Dendritic cell treated with granulocyte-macrophage colony-stimulating factor and Interleukin-4, amounts not matched to agents 40 ng/mL and 50 ng/mL, for 4 days (primary cell): ENCODE measurements at regions not wholly inside any gene's neighbourhood (a gene's known extent, or its start where the extent isn't known, plus 50 kb on each side); places are given as distances from the start of the nearest gene placed in this dataset.

Experiments used
- H3K27ac Mint-ChIP-seq: one replicate; pipeline ENCODE4 v1.8.0; 2022; ENCODE audit warnings: mild to moderate bottlenecking, mixed read lengths
- H3K27me3 Mint-ChIP-seq: one replicate; pipeline ENCODE4 v1.8.0; 2022; ENCODE audit warnings: mild to moderate bottlenecking, mixed read lengths
- H3K36me3 Mint-ChIP-seq: one replicate; pipeline ENCODE4 v1.8.0; 2022; ENCODE audit warnings: low read depth, mixed read lengths
- H3K4me1 Mint-ChIP-seq: one replicate; pipeline ENCODE4 v1.8.0; 2022; ENCODE audit warnings: low read depth, mixed read lengths
- H3K4me3 Mint-ChIP-seq: one replicate; pipeline ENCODE4 v1.8.0; 2022; ENCODE audit warnings: mild to moderate bottlenecking, moderate library complexity, mixed read lengths
- H3K9me3 Mint-ChIP-seq: one replicate; pipeline ENCODE4 v1.8.0; 2022; ENCODE audit warnings: mixed read lengths
- intact Hi-C: fragments of 100-400 bp; cut with micrococcal nuclease; formaldehyde crosslinking; loops from one replicate; pipeline ENCODE4 v1.15.0; 2022

DNA sequence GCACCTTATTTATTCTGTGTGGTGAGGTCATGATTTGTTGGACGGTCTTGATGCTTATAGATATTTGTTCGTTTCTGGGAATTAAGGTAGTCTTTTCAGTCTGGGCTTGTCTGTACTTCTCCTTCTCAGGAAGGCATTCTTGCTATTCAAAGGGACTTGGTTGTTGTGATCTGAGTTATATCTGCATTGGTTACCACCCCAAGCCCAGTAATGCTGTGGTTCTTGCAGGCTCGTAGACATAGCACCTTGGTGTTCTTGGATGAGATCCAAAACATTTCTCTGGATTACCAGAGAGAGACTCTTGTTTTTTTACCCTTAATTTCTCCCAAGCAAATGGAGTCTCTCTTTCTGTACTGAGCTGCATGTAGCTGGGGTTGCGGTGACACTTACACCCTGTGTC is 128.0 kb upstream of the CBLB start:
- peak overlapping the region; percentile 78 for H3K27ac Mint-ChIP-seq
- H3K4me3 Mint-ChIP-seq = no peak overlapping the region
- H3K4me1 Mint-ChIP-seq = peaks cover 6% of the 10 kb centered on the region
- H3K27me3 Mint-ChIP-seq = no peaks in the 10 kb centered on the region
- H3K36me3 Mint-ChIP-seq = no peaks in the 10 kb centered on the region
- intact Hi-C loops = no loop called here
- peaks cover 34% of the 10 kb centered on the region for H3K9me3 Mint-ChIP-seq

DNA sequence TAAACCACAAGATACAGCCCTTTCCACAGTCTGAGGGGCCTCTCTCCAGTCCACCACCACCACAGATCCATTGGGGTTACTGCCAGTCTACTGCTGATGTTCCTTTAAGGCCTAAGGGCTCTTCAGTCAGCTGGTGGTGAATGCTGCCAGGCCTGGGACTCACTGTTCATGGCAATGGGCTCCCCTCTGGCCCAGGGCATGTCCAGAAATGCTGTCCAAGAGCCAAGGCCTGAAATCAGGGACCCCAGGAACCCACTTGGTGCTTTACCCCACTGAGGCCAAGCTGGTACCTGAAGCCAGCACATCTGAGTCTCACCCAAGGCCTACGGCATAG is 128.6 kb upstream of the CBLB start:
- H3K27me3 Mint-ChIP-seq = no peaks in the 10 kb centered on the region
- peaks cover 6% of the 10 kb centered on the region for H3K4me1 Mint-ChIP-seq
- H3K4me3 Mint-ChIP-seq = no peak overlapping the region
- no peaks in the 10 kb centered on the region for H3K36me3 Mint-ChIP-seq
- peak overlapping the region; percentile 78 for H3K27ac Mint-ChIP-seq
- peaks cover 27% of the 10 kb centered on the region for H3K9me3 Mint-ChIP-seq
- intact Hi-C loops = no loop called here

DNA sequence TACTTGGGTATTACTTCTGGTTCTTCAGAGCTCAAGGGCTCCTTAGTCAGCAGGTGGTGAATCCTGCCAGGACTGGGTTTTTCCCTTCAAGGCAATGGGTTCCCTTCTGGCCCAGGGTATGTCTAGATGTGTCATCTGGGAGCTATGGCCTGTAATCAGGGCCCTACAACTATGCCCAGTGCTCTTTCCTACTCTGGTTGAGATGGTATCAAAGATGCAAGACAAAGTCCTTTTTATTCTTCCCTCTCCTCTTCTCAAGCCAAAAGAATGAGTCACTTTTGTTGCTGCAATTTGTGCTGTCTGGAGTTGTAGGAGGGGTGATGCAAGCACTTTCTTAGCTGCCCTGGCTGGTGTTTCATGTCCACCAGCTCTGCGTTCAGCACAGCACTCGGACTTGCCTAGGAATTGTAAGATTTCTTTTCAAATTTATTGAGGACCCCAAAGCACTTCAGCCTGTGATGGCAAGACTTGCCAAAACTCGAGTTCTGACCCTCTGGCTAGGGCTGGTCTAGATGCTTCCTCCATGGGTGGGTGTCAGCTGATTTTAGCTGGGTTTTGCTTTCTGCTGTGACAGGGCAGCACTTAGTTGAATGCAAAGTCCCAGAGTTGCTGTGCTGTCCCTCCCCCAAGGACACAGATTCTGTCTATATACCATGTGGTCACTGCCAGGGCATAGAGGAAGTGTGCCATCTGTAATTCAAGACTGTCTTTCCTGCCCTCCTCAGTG is 129.2 kb upstream of the CBLB start:
- Mint-ChIP-seq H3K9me3 (peaks cover 23% of the 10 kb centered on the region), H3K4me3 (no peak overlapping the region), H3K36me3 (no peaks in the 10 kb centered on the region), H3K4me1 (peaks cover 7% of the 10 kb centered on the region), H3K27me3 (no peaks in the 10 kb centered on the region), H3K27ac (peak overlapping the region; percentile 78)
- intact Hi-C loops = no loop called here

DNA sequence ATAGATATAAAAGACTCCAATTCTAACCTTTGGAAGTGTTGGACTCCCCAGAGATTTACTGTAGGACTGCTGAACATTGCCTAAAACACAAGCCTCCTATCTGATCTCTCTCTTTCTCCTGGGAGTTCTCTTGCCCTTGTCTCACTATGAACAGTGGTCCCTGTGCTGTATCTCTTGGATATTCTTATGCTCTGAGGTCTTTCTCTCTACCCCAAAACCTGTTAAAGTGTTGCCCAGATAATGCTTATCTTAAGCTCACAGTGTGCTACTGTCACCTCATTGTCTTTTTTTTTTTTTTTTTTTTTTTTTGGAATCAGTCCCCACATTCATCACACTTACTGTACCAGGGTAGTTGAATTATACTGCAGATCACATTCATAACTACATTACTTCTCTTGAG is 131.0 kb upstream of the CBLB start:
- intact Hi-C loops = no loop called here
- Mint-ChIP-seq H3K9me3 (peaks cover 23% of the 10 kb centered on the region), H3K27ac (peak overlapping the region; percentile 45), H3K27me3 (no peaks in the 10 kb centered on the region), H3K36me3 (no peaks in the 10 kb centered on the region), H3K4me1 (peaks cover 15% of the 10 kb centered on the region), H3K4me3 (no peak overlapping the region)

DNA sequence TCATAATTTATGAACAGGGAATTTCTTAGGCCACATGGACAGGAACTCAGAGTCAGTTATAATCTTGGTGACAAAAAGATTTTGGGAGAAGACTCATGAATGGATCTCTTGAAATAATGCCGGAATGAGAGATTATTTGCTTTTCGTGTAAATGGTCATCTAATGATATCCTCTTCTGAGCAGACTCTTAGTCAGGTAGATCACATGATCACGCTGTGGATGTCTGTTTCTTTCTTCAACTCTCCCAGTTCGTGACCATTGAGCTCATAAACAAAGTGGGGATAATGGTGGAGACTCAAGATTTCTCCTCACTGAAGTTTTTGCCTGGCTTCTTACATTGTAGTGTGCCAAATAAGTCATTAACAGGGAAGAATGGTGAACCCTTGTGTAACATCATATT is 133.1 kb upstream of the CBLB start:
- no peaks in the 10 kb centered on the region for H3K36me3 Mint-ChIP-seq
- no peaks in the 10 kb centered on the region for H3K27me3 Mint-ChIP-seq
- no peak overlapping the region for H3K4me3 Mint-ChIP-seq
- intact Hi-C loops = no loop called here
- H3K4me1 Mint-ChIP-seq = peaks cover 15% of the 10 kb centered on the region
- peaks cover 14% of the 10 kb centered on the region for H3K9me3 Mint-ChIP-seq
- H3K27ac Mint-ChIP-seq = no peak overlapping the region

DNA sequence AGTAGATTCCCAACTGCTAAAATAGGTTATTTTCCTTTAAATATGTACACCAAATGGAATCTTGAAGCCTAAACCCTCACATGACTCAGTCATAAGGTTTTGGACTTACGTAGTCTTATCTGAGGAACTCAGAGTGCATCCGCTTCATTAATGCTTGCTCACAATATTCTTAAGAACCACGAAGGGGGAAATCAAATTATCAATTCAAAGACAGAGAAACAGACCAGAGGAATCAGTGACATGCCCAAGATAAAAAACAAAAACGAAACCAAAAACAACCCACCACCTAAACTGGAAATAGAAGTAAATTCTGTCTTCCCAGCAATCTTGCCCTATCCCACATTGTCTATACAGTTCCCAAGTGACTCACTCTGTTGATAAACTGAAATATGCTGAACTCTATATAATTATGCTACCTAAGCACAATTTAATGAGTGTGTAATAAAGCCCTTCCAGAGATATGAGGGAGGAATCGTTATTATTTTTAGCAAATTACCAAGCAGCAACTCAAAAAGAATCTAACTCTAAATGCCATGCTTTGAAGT is 135.4 kb upstream of the CBLB start:
- peaks cover 12% of the 10 kb centered on the region for H3K9me3 Mint-ChIP-seq
- H3K4me1 Mint-ChIP-seq = peaks cover 9% of the 10 kb centered on the region
- H3K27me3 Mint-ChIP-seq = no peaks in the 10 kb centered on the region
- no peak overlapping the region for H3K4me3 Mint-ChIP-seq
- H3K27ac Mint-ChIP-seq = peak overlapping the region; percentile 71
- no peaks in the 10 kb centered on the region for H3K36me3 Mint-ChIP-seq
- intact Hi-C loops = no loop called here

DNA sequence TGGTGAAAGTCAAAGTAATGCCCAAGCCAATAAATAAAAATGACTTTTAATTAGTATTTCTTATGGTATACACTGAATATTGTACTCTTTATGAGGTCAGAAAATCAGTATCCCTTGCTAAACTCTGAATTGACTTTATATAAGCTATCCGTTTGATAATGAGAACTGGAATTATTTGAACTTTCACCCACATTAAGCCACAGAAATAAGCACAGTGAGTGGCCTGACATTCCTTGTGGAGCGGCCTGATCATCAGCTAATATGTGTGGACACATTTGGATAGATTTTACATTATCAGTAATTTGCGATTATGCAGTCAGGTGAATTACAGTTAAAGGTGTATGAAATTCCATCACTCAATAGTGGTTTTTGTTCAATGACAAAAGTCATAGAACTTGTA is 136.0 kb upstream of the CBLB start:
- Mint-ChIP-seq H3K9me3 (peaks cover 11% of the 10 kb centered on the region), H3K4me1 (peaks cover 9% of the 10 kb centered on the region), H3K27ac (no peak overlapping the region), H3K27me3 (no peaks in the 10 kb centered on the region), H3K36me3 (no peaks in the 10 kb centered on the region), H3K4me3 (no peak overlapping the region)
- intact Hi-C loops = no loop called here

DNA sequence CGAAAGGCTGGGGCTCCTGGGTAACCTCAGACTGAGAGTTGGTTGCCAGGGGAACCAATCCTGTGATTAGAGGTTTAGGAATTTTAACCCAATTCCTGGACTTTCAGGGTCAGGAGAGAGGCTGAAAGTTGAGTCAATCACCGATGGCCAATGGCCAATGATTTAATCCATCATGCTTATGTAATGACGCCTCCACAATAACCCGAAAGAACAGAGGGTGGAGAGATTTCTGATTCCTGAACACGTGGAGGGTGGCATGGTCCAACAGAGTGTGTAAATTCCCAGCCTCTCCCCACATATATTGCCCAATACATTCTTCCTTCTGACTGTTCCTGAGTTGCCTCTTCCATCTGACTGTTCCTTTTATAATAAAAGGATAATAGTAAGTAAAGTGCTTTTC is 137.2 kb upstream of the CBLB start:
- no peaks in the 10 kb centered on the region for H3K27me3 Mint-ChIP-seq
- H3K27ac Mint-ChIP-seq = no peak overlapping the region
- peaks cover 9% of the 10 kb centered on the region for H3K4me1 Mint-ChIP-seq
- no peak overlapping the region for H3K4me3 Mint-ChIP-seq
- intact Hi-C loops = no loop called here
- H3K9me3 Mint-ChIP-seq = no peaks in the 10 kb centered on the region
- no peaks in the 10 kb centered on the region for H3K36me3 Mint-ChIP-seq

DNA sequence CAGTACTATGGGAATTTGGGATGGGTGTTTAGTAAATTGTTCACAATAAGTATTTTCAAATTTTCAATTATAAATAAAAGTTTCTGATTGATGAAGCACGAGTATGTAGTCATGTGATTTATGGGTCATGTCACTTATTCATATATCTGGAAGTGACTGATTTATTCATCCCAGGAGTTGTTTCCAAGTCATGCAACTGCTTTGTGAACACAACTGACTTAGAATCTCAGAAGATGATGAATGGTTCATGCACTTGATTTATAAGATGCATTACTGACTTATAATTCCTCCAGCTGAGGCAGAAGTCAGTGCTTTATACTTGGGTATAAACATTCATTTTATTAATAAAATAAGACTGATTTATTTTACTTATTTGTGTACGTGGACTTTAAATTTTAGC is 137.8 kb upstream of the CBLB start:
- Mint-ChIP-seq H3K4me1 (peaks cover 9% of the 10 kb centered on the region), H3K4me3 (no peak overlapping the region), H3K27me3 (no peaks in the 10 kb centered on the region), H3K27ac (no peak overlapping the region), H3K9me3 (no peaks in the 10 kb centered on the region), H3K36me3 (no peaks in the 10 kb centered on the region)
- intact Hi-C loops = no loop called here

DNA sequence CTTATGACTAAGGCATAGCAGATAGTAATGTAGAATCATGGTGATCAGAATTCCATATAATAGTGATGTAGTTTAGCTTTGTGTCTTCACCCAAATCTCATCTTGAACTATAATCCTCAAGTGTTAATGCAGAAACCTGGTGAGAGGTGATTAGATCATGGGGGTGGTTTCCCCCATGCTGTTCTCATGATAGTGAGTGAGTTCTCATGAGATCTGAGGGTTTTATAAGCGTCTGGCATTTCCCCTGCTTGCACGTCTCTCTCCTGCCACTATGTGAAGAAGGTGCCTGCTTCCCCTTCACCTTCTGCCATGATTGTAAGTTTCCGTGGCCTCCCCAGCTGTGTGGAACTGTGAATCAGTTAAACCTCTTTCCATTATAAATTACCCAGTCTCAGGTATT is 138.7 kb upstream of the CBLB start:
- Mint-ChIP-seq H3K36me3 (no peaks in the 10 kb centered on the region), H3K4me1 (peaks cover 9% of the 10 kb centered on the region), H3K4me3 (no peak overlapping the region), H3K27ac (no peak overlapping the region), H3K27me3 (no peaks in the 10 kb centered on the region), H3K9me3 (no peaks in the 10 kb centered on the region)
- intact Hi-C loops = no loop called here

DNA sequence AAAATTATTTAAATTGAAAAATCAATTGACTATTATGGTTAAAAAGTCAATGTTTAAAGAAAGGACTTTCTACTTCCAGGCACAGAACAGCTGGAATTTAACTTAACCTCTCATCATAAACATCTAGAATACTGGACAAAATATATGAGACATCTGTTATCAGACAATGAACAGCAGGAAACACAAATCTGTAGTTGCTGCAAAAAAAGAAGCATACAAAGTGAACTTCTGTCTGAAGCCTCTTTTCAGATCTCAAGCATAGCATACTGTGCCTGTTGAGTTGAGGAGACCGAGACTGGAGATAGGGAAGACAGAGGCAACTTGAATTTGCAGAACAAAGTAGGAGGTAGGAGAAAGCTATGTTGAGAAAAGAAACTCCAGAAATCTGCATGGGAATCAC is 140.0 kb upstream of the CBLB start:
- Mint-ChIP-seq H3K27me3 (no peaks in the 10 kb centered on the region), H3K4me1 (peaks cover 5% of the 10 kb centered on the region), H3K9me3 (no peaks in the 10 kb centered on the region), H3K36me3 (no peaks in the 10 kb centered on the region), H3K4me3 (no peak overlapping the region), H3K27ac (no peak overlapping the region)
- intact Hi-C loops = no loop called here

DNA sequence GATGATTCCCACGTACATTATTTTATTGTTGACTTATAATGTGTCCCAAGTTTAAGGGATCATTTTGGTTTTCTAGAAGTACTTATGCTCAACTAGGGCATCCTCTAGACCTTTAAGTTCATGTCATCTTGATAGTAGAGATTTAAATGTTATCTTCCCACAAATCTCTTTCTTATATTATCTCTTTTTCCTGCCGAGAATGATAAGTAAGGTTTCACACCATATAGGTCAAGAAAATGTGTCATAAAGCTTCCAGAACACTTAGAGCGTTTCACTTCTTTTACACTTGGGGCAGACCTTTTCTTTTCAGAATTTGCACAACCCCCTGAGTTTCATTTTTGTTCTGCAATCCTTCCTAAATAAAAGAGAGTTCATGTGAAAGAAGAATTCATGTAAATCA is 142.0 kb upstream of the CBLB start:
- peaks cover 9% of the 10 kb centered on the region for H3K4me1 Mint-ChIP-seq
- intact Hi-C loops = no loop called here
- H3K4me3 Mint-ChIP-seq = no peak overlapping the region
- no peaks in the 10 kb centered on the region for H3K36me3 Mint-ChIP-seq
- no peak overlapping the region for H3K27ac Mint-ChIP-seq
- no peaks in the 10 kb centered on the region for H3K9me3 Mint-ChIP-seq
- no peaks in the 10 kb centered on the region for H3K27me3 Mint-ChIP-seq

DNA sequence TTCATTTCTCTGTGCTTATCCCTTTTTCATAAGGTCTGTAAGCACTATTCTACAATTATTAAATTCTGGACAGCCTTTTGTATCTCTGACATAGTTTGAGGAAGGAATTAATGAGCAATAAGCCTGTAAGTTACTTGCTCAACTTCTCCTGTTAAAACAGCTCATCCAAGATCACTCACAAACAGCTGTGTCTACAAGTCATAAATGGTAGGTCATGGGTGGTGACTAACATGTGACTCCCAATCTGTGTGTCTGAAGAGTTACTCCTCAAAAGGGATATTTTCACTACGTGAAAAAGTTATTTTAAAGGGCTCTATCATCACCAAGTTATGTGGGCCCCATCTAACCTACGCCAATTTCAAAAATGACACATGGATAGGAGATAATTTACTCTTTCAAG is 145.2 kb upstream of the CBLB start:
- no peaks in the 10 kb centered on the region for H3K27me3 Mint-ChIP-seq
- no peak overlapping the region for H3K4me3 Mint-ChIP-seq
- peaks cover 12% of the 10 kb centered on the region for H3K4me1 Mint-ChIP-seq

DNA sequence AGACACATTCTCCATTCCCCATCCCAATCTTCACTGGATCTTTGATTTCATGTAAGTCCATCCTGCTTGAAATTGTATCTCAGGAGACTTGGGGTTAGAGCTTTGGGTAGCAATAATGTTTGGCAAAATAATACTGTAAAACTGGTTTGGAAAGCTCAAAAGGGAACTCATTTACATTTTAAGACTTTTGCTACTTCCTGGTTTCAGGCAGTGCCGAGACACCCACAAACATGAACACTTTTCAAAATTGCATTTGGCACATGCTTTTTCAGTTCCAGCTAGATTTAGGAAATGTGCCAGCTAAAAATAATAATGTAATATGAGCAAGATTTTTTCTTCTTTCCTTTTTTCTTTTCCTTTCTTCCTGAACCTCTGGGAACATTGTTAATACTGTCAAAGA is 145.7 kb upstream of the CBLB start:
- Mint-ChIP-seq H3K36me3 (peaks cover 5% of the 10 kb centered on the region), H3K27me3 (no peaks in the 10 kb centered on the region), H3K4me1 (peaks cover 15% of the 10 kb centered on the region), H3K4me3 (no peak overlapping the region), H3K27ac (peak overlapping the region; percentile 76), H3K9me3 (peaks cover 31% of the 10 kb centered on the region)
- intact Hi-C loops = no loop called here

More for the DNA sequence above, 145.2 kb upstream of the CBLB start:
- Mint-ChIP-seq H3K36me3 (peaks cover 5% of the 10 kb centered on the region), H3K9me3 (peaks cover 28% of the 10 kb centered on the region), H3K27ac (peak overlapping the region; percentile 76)
- intact Hi-C loops = no loop called here

DNA sequence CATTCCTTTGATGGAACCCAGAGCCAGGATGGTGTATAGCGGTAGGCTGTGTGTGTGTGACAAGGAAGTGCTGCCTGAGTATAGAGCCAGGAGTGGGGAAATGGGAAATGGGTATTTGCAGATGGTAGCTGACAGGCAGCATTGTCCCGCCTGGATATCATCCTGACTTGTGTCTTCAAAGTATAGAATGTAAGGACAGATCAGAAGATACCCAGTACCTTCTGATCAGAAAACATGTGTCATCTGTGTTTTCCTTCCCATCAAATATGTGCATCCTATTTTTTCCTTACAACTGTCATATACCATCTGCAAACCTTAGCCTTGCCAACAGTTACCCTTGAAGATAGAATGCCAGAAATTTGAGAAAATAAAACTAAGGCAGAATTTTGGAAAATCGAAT is 146.2 kb upstream of the CBLB start:
- Mint-ChIP-seq H3K4me3 (no peak overlapping the region), H3K36me3 (peaks cover 5% of the 10 kb centered on the region), H3K9me3 (peaks cover 31% of the 10 kb centered on the region), H3K27ac (peak overlapping the region; percentile 76), H3K4me1 (peaks cover 15% of the 10 kb centered on the region), H3K27me3 (no peaks in the 10 kb centered on the region)
- intact Hi-C loops = no loop called here
